ENCODE measurements at regions not wholly inside any gene's neighbourhood (a gene's known extent, or its start where the extent isn't known, plus 50 kb on each side); places are given as distances from the start of the nearest gene placed in this dataset.

DNA sequence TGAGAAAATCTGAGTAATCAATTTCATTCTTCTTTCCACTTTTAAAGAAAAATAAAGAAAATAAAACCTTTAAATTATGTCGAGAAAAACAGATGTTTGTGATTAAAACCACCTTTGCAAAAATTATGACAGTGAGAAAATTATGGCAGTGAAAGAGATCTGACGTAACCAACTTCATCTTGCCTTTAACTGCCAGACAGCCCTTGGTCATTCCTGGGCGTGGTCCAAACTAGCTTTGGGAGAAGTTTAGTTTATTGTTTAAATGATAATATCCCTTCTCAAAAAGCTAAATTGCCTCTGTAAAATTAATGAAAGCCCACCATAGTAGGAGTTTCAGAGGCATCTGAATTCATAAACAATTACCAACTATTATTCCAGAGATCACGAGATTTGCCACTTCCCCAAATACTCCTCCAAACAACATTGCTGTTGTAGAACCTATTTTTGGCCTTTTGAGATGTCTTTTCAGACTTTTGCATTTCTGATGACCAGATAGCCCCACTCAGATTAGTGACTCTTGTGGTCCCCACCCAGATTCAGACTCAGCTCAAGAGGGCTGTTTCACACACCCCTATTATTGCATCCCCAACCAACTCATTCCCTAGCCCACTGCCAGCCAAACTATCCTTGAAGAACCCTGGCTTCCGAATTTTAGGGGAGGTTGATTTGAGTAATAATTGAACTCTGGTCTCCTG, 664.4 kb upstream of the CBLB start:
- TF ChIP-seq, protein P1, sequence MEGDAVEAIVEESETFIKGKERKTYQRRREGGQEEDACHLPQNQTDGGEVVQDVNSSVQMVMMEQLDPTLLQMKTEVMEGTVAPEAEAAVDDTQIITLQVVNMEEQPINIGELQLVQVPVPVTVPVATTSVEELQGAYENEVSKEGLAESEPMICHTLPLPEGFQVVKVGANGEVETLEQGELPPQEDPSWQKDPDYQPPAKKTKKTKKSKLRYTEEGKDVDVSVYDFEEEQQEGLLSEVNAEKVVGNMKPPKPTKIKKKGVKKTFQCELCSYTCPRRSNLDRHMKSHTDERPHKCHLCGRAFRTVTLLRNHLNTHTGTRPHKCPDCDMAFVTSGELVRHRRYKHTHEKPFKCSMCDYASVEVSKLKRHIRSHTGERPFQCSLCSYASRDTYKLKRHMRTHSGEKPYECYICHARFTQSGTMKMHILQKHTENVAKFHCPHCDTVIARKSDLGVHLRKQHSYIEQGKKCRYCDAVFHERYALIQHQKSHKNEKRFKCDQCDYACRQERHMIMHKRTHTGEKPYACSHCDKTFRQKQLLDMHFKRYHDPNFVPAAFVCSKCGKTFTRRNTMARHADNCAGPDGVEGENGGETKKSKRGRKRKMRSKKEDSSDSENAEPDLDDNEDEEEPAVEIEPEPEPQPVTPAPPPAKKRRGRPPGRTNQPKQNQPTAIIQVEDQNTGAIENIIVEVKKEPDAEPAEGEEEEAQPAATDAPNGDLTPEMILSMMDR (IDR thresholded peaks at IDR 0.05) = no peak
- TF ChIP-seq POLR2A (IDR thresholded peaks at IDR 0.05) = no peak

Data from Peyer's patch (tissue), 4 donors.